HG02943 (cell line): ENCODE measurements at regions not wholly inside any gene's neighbourhood (a gene's known extent, or its start where the extent isn't known, plus 50 kb on each side); places are given as distances from the start of the nearest gene placed in this dataset.

ENCODE experiments used
- ATAC-seq: cut with Tn5 transposase; IDR thresholded peaks from one replicate; pipeline ENCODE4 v1.9.1; 2021; ENCODE audit warnings: mild to moderate bottlenecking, low read depth, moderate library complexity; ENCODE audit not compliant: unreplicated experiment

DNA sequence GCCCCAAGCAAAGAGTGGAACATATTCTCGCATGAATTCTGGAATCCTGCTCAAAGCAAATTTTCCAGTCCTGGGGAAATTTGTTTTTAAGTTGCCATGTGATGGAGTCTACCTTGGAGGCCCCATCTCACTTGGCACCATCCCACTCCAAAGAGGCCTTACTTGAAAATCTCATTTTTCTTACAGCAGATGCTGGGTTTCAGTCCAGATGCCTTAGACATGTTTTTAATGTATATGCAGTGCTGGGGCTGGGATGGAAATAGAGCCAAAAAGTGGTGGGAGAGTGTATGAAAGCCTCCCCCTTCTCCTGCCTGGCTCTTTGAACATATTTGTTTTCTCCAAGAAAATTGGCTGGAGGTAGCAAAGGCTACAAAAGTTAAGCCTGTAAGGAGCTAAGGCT lies 493.7 kb downstream of the ENC1 start:
- ATAC-seq, result no peak

DNA sequence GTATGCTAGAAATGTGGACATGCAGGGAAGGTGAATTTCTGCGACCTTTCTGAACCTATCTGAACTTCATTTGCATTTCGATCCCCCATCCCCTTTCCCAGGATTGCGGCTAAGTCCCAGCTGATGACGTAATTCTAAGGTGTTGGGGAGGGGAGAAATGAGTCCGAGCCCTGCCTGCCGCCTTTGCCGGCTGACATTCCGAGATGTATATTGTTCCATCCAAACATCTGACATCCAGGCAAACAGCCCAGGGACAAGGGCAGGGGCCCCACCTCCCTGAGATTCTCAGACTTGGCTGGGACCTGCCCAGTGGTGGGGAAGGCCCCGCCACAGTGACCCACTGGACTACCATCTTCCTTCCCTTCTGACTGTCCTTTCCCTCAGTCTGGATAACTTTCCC lies 494.6 kb downstream of the ENC1 start:
- no peak for ATAC-seq

DNA sequence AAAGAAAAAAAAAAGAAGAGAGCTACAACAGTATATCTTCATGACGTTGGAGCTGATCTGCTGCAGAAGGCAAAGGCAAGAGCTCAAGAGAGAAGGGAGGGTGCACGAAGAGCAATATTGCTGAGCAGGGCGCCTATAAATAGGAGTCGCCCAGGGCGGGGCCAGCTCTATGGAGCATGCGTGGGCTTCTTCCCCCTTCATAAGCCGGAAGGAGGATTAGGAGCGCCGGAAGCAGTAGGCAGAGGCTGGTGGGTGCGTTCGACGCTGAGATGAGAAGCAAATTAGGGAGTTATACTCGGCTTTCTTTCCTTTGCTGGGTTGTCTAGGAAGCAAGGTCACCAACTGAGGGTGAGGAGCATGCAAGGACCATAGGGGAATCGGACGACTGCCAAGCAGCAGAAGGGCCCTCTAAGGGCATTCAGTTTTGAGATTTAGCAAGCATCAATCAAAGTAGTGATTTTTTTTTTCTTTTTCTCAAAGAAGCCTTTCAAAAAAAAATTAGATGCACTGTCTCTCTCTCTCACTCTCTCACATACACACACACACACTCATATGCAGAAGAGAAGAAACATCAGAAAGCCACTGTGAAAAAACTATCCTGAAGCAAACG lies 496.7 kb downstream of the ENC1 start:
- no peak for ATAC-seq

DNA sequence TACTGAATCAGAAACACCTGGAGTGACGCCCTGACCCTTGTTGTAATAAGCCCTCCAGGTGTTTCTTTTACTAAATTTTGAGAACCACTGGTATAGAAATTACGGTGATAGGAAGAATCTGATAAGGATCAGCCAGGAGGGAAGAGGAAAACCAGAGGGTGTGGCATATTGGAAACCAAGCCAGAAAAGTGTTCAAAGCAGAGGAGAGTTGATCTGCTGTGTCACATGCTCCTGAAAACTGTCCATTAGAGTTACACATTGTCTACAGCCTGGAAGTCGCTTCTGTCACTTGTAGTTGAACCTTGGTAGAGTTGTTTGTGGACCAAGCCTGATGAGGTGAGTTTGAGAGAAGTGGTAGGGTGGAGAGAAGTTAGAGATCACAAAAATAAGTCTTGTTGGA lies 497.4 kb downstream of the ENC1 start:
- ATAC-seq, result no peak

DNA sequence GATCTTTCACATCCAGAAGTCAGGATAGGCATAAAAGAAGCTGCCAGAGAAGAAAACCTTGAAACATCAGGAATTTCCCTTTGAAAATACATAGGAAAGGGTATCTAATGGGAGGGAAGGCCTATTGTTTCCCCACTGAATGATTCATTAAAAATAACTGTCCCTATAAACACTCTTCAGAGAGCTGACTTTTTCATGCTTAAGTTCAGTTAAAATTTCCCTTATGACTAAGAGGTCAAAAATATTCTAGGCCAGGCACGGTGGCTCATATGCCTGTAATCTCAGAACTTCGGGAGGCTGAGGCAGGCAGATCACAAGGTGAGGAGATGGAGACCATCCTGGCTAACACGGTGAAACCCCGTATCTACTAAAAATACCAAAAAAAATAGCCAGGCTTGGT lies 499.5 kb downstream of the ENC1 start:
- ATAC-seq, result no peak

DNA sequence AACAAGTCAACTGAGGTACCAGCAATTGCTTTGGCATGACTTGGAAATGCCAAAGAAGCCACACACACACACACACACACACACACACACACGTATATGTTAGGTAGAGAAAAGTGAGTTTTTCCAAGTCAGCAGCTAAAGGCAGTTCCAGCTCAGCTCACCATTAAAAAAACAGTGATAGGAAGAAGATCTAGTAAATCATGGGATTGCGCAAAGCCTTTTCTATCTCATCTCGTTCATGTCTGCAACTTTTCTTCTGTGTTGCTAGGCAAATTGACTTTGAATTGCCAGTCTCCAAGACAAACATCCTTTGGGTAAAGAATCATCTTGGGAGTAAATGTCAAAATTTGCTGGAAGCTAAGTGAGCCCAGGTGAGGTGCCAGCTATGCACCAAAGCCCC lies 500.1 kb downstream of the ENC1 start:
- ATAC-seq, result no peak

DNA sequence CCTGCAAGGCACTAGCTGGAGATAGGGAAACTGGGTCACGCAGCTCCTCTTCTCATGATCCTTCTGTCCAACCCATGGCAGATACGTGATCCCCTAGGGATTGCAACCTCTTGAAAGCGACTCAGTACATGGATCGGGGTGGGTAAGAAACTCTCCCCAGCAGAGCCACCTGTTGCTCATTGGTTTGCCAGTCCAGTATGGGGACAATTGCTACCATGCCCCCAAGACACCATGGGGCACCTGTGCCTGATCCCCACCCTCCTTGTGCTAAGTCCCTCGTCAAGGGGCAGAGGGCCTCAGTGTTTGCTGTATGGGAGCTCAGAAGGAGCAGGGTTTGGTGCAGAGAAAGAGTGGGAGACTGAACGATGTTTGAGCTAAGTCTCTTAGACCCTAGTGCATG lies 500.9 kb downstream of the ENC1 start:
- no peak for ATAC-seq

DNA sequence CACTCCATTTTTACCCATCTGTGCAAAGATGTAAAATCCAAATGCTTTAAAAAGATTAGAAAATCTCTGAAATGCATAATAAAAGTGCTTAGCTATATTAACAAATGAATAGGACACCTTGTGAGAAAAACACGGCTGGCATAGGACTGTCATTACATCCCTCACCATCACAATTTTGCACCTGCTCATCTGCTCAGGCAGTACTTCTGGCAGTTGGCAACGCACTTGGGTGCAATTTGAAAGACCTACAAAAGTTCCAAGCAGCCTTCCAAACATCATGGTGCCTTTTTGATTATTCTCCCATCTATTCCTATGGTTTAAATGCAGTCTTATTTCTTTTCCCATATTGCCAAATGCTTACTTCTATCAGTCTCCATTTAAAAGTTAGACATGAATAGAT lies 501.8 kb downstream of the ENC1 start:
- no peak for ATAC-seq

DNA sequence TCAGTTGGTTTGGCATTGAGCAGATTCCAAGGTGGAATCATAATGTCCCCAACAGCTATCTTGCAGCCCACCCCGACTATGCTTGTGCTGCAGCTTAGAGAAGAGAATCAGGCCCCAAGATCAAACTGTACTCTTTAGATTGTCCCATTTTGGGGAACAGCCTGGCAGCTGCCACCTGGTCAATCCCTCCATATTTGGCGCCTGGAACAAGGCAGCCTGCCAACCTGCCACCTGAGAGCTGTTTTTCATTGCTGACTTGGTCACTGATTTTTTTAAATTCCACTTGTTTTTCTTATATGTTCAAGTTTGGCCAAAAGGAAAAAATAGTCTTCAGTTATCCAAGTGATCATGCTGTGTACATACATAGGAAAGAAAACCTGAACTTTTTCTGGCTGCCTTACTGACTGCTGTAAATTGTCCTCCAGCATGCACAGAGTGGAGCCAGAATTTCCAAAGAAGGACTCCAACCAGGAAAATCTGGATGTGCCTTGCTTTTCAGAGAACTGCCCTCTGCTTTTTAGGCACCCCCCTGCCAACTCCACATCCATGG lies 504.2 kb downstream of the ENC1 start:
- ATAC-seq, result no peak

DNA sequence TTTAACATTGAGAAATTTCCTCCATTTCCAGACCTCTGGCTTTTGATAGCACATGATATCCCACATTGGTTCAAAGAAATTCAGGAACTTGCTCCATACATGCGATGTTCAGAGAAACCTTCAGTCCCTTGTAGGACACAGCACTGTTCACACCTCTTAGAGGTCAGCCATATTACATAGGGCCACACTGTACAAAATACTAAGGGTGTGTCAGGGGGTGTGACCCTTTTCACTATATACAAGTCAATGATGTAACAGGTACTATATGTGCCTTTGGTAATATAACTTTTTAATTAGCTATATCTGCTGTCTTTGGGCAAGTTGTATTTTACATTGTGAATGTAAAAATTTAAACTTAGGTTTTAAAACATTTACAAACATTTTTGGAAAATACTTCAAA lies 505.5 kb downstream of the ENC1 start:
- ATAC-seq, result no peak

DNA sequence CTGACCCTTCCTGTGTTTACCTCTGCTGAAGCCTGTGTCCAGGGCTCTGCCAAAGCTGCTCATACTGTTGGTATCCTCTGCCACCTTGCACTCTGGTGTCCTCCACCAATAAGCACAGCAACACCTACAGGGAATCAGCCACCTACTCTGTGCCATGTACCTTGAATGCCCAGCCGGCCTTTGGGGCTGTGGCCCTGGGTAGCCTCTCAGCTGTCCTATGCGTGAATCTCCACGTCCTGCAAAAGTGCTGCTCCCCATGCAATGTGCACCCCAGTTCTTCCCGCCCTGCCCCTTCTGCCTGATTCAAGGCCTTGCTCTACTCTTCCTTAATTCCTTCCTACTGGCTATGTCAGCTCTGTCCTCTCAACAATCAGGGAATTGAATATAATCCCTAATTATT lies 506.5 kb downstream of the ARHGEF28 start:
- ATAC-seq, result no peak

DNA sequence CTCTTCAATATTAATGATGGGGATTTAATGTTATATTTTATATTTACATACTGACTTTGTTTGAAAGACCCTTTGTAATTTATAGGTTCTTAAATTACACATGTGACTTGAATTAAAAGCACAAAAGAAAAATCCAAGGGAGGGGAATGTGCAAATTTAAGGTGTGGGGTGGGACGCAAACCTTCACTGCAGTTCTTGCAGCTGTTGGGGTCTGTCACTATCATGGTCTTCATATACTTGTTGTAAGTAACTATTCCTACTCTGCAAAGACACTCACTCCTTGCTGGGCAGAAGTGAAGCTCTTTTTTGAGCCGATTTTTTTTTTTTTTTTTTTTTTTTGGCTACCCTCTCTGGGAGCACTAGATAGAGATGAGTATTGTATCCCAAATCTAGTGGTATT lies 505.3 kb downstream of the ARHGEF28 start:
- ATAC-seq, result no peak

DNA sequence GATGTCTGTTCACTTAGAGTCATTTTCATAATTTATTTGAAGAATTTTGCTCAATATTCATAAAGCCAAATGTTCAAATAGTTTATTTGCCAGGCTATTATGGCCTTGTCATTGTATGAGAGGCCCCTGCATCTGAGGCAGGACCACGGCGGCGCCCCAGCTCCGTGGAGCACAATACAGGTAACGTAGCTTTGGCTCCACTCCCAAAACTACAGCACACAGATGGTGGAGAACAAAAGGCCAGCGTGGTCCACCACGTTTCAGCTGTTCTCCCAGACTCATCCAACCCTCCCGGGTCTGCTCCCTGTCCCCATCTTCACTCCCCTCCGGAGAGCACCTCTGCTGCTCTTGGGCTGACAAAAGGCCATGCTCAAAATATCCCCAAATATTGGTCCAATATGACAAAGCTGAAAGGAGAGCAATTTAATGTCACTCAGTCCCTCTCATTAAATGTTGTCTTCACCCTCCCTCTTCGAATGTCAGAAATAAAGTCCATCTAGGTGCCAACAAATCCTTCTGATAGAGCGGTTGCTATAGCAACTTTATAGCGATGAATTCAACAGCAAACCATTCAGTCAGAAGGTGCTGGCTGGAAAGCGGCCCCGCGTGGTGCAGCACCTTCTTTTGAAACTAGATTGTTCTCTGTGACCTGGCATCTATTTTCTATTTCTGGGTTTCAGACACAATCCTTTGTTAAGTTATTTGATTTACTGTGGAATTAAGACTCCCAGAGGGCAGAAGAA lies 504.3 kb downstream of the ARHGEF28 start:
- no peak for ATAC-seq

DNA sequence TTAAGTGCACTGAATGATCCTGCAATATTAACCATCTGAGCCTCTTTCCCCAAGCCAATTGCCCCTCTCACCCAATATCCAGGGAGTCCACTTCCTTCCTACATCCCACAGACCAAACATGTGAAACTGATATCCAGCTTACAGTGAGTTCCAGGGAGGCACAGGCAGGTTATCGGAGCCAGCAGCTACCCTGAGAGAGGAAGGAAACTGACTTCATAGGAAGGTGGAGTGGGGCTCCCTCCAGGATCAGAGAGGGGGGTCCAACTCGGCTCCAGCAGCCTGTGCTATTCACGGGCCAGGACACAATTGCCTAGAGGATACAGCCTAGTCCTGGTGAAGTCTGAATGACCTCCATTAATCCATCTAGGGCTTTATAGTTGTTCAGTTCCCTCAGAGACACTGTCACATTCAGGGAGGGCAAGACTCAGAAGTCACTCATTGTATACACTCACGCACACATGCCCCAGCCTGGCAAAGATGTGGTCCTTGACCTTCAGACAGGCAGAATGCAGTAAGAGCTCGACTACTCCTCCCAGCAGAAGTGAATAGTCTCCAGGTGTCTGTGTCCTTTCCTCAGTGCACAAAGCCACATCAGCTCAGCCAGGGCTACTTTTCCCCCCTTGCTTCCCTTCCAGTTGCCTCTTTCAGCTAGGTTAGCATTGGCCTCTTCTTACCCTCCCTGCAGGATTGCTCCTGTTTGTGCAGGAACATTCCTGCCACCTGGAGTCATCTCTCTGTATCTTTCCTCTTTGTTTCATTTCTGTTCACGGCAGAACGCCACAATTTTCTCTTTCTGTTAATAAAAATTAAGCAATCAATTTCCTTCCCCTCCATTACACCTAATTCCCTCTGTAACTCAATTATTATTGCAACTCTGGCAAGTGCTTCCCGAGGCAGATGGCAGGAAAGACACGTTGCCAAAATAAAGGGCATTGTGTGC lies 501.7 kb downstream of the ARHGEF28 start:
- ATAC-seq, result no peak

DNA sequence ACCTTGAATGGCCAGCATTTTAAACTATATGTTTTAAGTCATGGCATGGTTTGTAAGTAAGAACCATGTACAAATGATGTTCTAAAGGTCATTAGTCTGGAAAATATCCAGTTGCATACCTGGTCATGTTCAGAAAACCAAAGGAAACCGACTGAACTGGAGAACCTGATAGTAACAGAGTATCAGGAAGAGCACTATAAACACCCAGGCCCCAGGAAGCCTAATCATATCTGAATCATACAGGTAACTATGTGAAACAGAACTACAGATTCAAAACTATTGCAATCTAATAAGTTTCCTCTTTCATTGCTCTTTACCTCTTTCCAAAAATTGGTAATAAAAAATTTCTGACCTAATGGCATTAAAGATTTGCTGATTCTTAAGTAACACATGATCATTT lies 500.3 kb downstream of the ARHGEF28 start:
- no peak for ATAC-seq

DNA sequence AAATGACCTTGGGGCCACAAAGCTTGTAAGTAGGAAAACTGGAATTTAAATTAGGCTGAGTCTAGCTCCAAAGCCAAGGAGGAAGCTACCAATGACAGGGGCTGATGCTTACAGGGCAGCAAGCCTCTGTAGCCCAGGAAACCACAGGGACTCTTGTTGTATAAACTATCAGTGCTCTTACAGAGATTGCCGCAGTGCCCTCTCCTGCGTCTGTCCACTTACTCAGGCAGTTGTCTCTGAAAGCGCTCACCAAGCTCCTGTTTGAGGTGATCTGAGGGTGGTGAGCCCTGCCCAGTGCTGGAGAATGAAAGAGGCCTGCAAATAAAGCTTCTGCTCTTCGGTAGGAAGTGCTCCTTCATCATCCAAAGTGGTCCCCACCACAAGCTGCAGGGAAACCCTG lies 498.8 kb downstream of the ARHGEF28 start:
- ATAC-seq, result no peak

DNA sequence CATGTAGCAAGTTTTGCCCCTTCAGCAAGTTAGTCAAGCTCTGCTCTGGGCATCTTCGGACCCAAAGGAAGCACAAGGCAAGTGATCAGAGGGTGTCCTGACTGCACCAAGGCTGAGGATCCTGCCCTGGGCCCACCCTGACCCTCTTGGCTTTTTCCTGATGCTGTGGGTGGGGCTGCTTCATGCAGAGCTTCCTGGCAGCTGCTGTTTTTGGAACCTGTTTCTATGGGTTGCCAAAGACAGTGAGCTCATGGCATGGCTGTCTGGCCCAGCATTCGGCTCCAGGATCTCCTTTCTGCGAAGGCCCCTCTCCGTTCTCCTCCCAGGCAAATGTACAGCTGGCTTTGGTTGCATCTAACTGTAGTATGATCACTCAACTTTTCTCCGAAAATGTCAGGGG lies 497.9 kb downstream of the ARHGEF28 start:
- no peak for ATAC-seq

DNA sequence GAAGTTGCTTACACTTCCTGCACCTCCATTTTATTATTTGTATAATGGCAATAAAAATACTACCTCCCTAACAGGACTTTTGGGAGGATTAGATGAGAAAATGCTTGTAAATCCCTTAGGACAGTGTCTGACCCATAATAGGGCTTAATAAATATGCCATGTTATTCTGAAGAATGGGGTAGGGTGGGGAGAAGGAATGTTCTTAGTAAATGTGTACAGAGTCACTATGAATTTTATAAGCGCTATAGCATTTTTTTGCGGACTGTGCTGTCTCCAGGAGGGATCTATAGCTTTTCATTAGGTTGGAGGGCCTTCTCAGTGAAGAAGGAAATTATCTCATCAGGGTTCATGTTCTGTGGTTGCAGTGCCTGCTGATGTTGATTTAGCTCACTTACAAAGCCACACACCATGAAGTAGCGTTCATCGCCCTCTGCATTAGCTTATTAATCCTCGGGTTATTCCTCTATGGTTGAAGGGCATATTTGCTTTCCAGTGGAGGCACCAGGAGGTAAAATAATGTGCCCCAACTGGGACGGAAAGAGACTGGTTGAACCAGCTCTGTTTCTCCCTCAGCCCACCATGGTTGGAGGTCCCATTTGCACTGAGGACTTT lies 497.1 kb downstream of the ARHGEF28 start:
- ATAC-seq, result no peak

DNA sequence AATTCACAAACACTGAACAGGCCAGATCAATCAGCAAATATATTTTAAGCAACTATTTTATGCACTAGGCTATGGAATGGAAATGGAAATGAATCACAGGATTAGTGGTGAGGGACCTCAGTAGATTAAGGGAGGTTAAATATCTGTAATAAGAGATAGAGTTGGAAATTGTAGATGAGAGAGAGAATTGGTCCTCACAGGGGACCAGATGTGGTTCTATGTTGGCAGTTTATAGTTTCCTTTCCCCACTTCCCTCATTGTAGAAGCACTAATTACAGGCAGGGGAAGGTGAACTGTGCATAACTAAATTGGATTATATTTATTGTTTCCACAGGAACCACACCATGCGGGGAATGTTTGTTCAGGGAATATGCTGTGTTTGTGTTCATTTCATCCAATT lies 496.2 kb downstream of the ARHGEF28 start:
- no peak for ATAC-seq

DNA sequence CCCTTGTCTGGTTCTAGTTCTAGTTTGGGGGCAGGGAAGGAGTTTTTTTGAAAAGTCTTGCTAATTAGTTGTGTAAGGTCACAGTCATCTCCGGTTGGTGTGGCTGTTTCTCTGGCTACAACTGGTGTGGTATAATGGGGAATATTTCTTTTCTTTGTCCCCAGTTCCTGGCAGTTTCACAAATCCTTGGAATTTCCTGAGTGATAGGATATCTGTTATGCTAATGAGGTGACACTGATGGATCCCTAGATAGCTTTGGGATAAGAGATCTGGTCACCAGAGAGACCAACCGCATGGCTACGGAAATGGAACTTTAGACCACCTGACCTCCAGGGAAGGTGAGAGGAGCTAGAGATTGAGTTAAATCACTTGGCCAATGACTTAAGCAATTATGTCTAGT lies 494.6 kb downstream of the ARHGEF28 start:
- no peak for ATAC-seq

DNA sequence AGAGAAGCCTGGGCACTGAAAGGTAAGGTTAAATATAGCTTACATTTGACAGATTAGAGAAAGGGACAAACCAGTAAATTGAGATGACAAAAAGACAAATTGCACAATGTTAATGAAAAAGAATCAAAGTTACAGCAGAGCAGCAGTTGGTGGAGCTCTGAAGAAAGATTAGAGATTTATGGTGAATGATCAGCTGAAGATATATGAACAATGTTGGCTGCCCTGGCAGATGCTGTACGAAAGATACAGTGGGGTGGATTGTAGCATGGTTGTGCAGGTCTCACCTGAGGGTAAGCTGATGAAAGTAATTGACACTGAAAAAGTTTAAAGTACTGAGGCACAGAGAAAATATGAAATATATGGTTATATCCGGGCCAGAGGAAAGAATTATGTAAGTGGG lies 492.1 kb downstream of the ARHGEF28 start:
- no peak for ATAC-seq
